ENCODE measurements at regions not wholly inside any gene's neighbourhood (a gene's known extent, or its start where the extent isn't known, plus 50 kb on each side); places are given as distances from the start of the nearest gene placed in this dataset.

DNA sequence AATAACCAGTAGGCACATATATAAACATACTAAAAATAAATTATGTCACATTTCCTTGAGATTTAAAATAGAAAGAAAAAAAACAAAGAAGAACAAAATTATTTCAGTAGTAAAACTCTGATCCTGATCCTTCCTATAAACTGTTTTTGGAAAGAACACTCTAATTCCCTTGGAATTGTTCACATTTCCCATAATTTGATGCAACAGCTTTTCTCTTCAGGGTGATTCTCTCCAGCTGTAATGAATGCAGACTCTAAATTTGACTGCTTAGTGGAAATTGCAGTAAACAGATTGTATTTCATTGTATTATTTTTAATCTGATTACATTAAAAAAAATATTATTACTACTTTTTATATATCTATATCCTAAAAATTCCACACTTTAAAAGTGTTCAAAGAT, 70.2 kb upstream of the ABI3BP start:
- H3K27ac Mint-ChIP-seq, result no peak overlapping the region
- TF ChIP-seq, protein P1, sequence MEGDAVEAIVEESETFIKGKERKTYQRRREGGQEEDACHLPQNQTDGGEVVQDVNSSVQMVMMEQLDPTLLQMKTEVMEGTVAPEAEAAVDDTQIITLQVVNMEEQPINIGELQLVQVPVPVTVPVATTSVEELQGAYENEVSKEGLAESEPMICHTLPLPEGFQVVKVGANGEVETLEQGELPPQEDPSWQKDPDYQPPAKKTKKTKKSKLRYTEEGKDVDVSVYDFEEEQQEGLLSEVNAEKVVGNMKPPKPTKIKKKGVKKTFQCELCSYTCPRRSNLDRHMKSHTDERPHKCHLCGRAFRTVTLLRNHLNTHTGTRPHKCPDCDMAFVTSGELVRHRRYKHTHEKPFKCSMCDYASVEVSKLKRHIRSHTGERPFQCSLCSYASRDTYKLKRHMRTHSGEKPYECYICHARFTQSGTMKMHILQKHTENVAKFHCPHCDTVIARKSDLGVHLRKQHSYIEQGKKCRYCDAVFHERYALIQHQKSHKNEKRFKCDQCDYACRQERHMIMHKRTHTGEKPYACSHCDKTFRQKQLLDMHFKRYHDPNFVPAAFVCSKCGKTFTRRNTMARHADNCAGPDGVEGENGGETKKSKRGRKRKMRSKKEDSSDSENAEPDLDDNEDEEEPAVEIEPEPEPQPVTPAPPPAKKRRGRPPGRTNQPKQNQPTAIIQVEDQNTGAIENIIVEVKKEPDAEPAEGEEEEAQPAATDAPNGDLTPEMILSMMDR (IDR thresholded peaks at IDR 0.05; ENCODE audit: unreplicated experiment), result no peak
- H3K4me1 Mint-ChIP-seq (ENCODE audit: low read depth), result peaks cover 12% of the 10 kb centered on the region
- DNase-seq (ENCODE audit: low spot score, unreplicated experiment), result no peak
- H3K27me3 Mint-ChIP-seq, result no peaks in the 10 kb centered on the region
- H3K9me3 Mint-ChIP-seq (ENCODE audit: low read depth), result peaks cover 33% of the 10 kb centered on the region
- no peak overlapping the region for H3K4me3 Mint-ChIP-seq (ENCODE audit: low read depth)
- H3K36me3 Mint-ChIP-seq (ENCODE audit: insufficient read depth), result peaks cover 12% of the 10 kb centered on the region

DNA sequence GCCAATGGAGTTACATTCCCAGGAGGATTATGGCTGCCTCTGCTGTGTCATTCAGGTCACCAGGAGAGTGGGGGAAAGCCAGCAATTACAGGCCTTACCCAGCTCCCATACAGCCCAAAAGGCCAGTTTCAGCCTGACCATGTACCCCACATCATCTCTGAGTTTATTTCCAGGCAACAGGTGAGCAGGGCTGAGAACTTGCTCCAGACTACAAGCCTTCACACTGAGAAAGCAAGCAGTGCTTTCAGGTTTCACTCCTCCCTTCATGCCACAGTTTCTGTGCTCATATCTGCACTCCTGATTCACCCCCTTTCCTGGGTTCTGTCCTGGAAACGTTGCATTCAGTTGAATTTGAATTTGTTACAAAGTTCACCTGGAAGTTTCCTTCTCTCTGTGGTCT, 68.1 kb upstream of the ABI3BP start:
- Mint-ChIP-seq H3K27ac (peak overlapping the region; percentile 50), H3K4me1 (ENCODE audit: low read depth) (peaks cover 12% of the 10 kb centered on the region), H3K4me3 (ENCODE audit: low read depth) (no peak overlapping the region), H3K9me3 (ENCODE audit: low read depth) (peaks cover 54% of the 10 kb centered on the region), H3K36me3 (ENCODE audit: insufficient read depth) (peaks cover 16% of the 10 kb centered on the region), H3K27me3 (no peaks in the 10 kb centered on the region)
- TF ChIP-seq, protein P1 (IDR thresholded peaks at IDR 0.05; ENCODE audit: unreplicated experiment), result no peak
- no peak for DNase-seq (ENCODE audit: low spot score, unreplicated experiment)

DNA sequence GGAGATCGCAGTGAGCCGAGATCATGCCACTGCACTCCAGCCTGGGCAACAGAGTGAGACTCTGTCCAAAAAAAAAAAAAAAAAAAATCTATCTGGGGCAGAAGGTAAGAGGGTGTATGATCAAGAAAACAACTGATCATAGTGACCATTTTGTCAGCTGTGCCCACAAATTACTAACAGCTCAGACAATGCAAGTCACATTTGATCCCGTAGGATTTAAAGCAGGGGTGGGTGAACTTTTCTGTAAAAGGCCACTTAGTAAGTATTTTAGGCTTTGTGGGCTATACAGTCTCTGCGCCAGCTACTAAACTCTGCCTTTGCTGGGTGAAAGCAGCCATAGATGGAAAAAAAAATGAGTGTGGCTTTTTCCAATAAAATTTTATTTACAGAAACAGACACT, 57.6 kb upstream of the ABI3BP start:
- H3K4me3 Mint-ChIP-seq (ENCODE audit: low read depth), result no peak overlapping the region
- peaks cover 7% of the 10 kb centered on the region for H3K9me3 Mint-ChIP-seq (ENCODE audit: low read depth)
- H3K27me3 Mint-ChIP-seq, result no peaks in the 10 kb centered on the region
- no peak overlapping the region for H3K27ac Mint-ChIP-seq
- peaks cover 8% of the 10 kb centered on the region for H3K4me1 Mint-ChIP-seq (ENCODE audit: low read depth)
- TF ChIP-seq, protein P1 (IDR thresholded peaks at IDR 0.05; ENCODE audit: unreplicated experiment), result no peak
- no peaks in the 10 kb centered on the region for H3K36me3 Mint-ChIP-seq (ENCODE audit: insufficient read depth)
- DNase-seq (ENCODE audit: low spot score, unreplicated experiment), result no peak

DNA sequence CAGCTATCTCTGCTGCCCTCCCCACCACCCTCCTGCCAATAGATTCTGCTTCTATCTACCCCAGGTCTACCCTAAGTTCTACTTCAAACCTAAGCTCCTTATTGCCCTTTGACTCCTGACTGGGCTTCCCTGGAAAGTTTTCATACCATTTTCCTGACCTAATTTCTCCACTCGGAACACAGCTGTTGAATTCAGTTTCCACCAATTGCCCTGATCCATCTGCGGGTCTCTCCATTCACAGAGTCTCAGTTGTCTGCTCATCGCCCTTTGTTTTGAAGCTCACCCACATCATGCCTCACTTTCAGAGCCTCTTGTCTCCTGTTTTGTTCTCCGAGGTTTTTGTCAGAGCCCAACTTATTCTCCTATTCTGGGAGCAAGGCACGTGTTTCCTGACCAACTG, 56.8 kb upstream of the ABI3BP start:
- Mint-ChIP-seq H3K4me1 (ENCODE audit: low read depth) (peaks cover 8% of the 10 kb centered on the region), H3K9me3 (ENCODE audit: low read depth) (peaks cover under 1% of the 10 kb centered on the region), H3K36me3 (ENCODE audit: insufficient read depth) (no peaks in the 10 kb centered on the region), H3K27me3 (no peaks in the 10 kb centered on the region), H3K27ac (no peak overlapping the region), H3K4me3 (ENCODE audit: low read depth) (no peak overlapping the region)
- TF ChIP-seq, protein P1 (IDR thresholded peaks at IDR 0.05; ENCODE audit: unreplicated experiment), result no peak
- DNase-seq (ENCODE audit: low spot score, unreplicated experiment), result no peak

DNA sequence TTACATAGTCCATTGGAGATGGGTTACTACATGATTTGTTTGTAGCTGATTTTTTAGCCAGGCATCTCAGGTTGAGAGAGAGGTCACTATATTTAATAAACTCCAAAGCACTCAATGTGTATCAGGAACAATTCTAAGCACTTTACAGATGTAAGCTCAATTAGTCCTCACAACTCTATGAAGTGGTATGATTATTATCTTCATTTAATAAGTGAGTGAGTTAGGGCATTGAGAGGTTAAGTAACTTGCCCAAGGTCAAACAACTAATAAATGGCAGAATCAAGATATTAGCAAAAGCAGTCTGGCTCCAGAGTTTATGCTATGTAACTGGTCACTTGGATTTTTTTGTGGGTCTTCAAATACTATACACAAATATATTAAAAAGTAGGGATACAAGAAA, 56.3 kb upstream of the ABI3BP start:
- no peaks in the 10 kb centered on the region for H3K36me3 Mint-ChIP-seq (ENCODE audit: insufficient read depth)
- H3K4me1 Mint-ChIP-seq (ENCODE audit: low read depth), result peaks cover 8% of the 10 kb centered on the region
- H3K27ac Mint-ChIP-seq, result no peak overlapping the region
- H3K9me3 Mint-ChIP-seq (ENCODE audit: low read depth), result no peaks in the 10 kb centered on the region
- H3K27me3 Mint-ChIP-seq, result no peaks in the 10 kb centered on the region
- DNase-seq (ENCODE audit: low spot score, unreplicated experiment), result no peak
- H3K4me3 Mint-ChIP-seq (ENCODE audit: low read depth), result no peak overlapping the region
- TF ChIP-seq, protein P1 (IDR thresholded peaks at IDR 0.05; ENCODE audit: unreplicated experiment), result no peak

All from progenitor cell of endocrine pancreas (in vitro differentiated cells).